ENCODE measurements at regions not wholly inside any gene's neighbourhood (a gene's known extent, or its start where the extent isn't known, plus 50 kb on each side); places are given as distances from the start of the nearest gene placed in this dataset.
"Not testable (repeated sequence)": the region's sequence is repeated elsewhere in the genome, so short reads cannot be mapped to it uniquely, and the experiment has no call there.

- not testable (repeated sequence) for DNase-seq
These were observed 75.8 kb upstream of the ZNF337 start for GRCh38 chr20:25772437-25772836.

- not testable (repeated sequence) for DNase-seq
These were observed 75.2 kb upstream of the ZNF337 start for GRCh38 chr20:25771818-25772217.

- DNase-seq, result no peak
These were observed 64.9 kb upstream of the ZNF337 start for GRCh38 chr20:25761596-25761995.

GRCh38 chr20:25761046-25761445 lies 64.4 kb upstream of the ZNF337 start:
- DNase-seq, result not testable (repeated sequence)

- DNase-seq, result peak; percentile 58
These were observed 54.4 kb upstream of the ZNF337 start for GRCh38 chr20:25750765-25751696.

GRCh38 chr20:25750220-25750764 lies 53.6 kb upstream of the ZNF337 start:
- no peak for DNase-seq

GRCh38 chr20:25749649-25750048 lies 53.0 kb upstream of the ZNF337 start:
- no peak for DNase-seq

Data from activated CD4-positive, alpha-beta T cell treated with anti-CD3 and anti-CD28 coated beads, Interleukin-10, Interleukin-2, amounts not matched to agents 100 ng/mL and 50 ng/mL, durations not matched to agents 16 hours and 8 hours (primary cell).